WERI-Rb-1 (cell line): ENCODE measurements at regions not wholly inside any gene's neighbourhood (a gene's known extent, or its start where the extent isn't known, plus 50 kb on each side); places are given as distances from the start of the nearest gene placed in this dataset.

ENCODE experiments used
- DNase-seq: peaks from one replicate; pipeline ENCODE4 v3.0.0-alpha.2; 2020
- H3K27ac ChIP-seq: fragments of 250-450 bp; sonication (Bioruptor Pico); 2 replicates; pipeline ENCODE4 v1.5.1; 2020; ENCODE audit warnings: mild to moderate bottlenecking, moderate library complexity
- H3K27me3 ChIP-seq: fragments of 250-450 bp; sonication (Bioruptor Pico); 2 replicates; pipeline ENCODE4 v1.5.1; 2021; ENCODE audit warnings: mild to moderate bottlenecking, low read depth, moderate library complexity; ENCODE audit not compliant: insufficient read depth, severe bottlenecking
- H3K36me3 ChIP-seq: fragments of 250-450 bp; sonication (Bioruptor Pico); 2 replicates; pipeline ENCODE4 v1.5.1; 2020; ENCODE audit warnings: mild to moderate bottlenecking, moderate library complexity
- H3K4me3 ChIP-seq: 2 replicates; pipeline ENCODE4 v1.5.1; 2011; ENCODE audit warnings: low read depth, mild to moderate bottlenecking, control low read depth, low read length
- H3K9me3 ChIP-seq: fragments of 250-450 bp; sonication (Bioruptor Pico); 2 replicates; pipeline ENCODE4 v1.5.1; 2021; ENCODE audit warnings: mild to moderate bottlenecking, moderate library complexity; ENCODE audit not compliant: severe bottlenecking
- TF ChIP-seq, protein P1 (sequence below): IDR thresholded peaks from 2 replicates; pipeline ENCODE4 v1.5.1; 2011; ENCODE audit warnings: low read depth, mild to moderate bottlenecking, control low read depth, inconsistent platforms, low read length

GRCh38 chr7:113783403-113783802 is 135.4 kb downstream of the PPP1R3A start:
- H3K9me3 ChIP-seq, result no peaks in the 10 kb centered on the region
- H3K27ac ChIP-seq, result no peak overlapping the region
- no peaks in the 10 kb centered on the region for H3K27me3 ChIP-seq
- TF ChIP-seq, protein P1, sequence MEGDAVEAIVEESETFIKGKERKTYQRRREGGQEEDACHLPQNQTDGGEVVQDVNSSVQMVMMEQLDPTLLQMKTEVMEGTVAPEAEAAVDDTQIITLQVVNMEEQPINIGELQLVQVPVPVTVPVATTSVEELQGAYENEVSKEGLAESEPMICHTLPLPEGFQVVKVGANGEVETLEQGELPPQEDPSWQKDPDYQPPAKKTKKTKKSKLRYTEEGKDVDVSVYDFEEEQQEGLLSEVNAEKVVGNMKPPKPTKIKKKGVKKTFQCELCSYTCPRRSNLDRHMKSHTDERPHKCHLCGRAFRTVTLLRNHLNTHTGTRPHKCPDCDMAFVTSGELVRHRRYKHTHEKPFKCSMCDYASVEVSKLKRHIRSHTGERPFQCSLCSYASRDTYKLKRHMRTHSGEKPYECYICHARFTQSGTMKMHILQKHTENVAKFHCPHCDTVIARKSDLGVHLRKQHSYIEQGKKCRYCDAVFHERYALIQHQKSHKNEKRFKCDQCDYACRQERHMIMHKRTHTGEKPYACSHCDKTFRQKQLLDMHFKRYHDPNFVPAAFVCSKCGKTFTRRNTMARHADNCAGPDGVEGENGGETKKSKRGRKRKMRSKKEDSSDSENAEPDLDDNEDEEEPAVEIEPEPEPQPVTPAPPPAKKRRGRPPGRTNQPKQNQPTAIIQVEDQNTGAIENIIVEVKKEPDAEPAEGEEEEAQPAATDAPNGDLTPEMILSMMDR, result no peak
- DNase-seq, result no peak
- no peaks in the 10 kb centered on the region for H3K36me3 ChIP-seq
- H3K4me3 ChIP-seq, result no peak overlapping the region

DNA sequence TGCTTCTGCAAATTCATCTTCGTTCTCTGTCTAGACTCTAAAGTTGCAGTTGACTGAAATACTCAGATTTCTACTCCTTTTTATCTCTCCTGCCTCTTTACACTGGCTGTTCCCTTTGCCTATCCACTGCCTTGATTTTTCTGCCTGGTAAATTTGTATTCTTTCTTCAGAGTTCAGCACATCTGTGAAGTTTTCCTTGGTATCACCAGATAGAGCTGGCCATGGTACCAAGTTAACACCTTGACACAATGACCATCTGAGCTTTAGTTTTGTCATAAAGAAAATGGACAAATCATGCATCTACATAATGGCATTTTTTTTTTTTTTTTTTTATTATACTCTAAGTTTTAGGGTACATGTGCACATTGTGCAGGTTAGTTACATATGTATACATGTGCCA is 143.0 kb downstream of the PPP1R3A start:
- TF ChIP-seq, protein P1, result no peak
- Histone ChIP-seq H3K27ac (no peak overlapping the region), H3K27me3 (no peaks in the 10 kb centered on the region), H3K9me3 (no peaks in the 10 kb centered on the region), H3K36me3 (no peaks in the 10 kb centered on the region), H3K4me3 (no peak overlapping the region)
- no peak for DNase-seq

GRCh38 chr7:113775401-113775800 is 143.4 kb downstream of the PPP1R3A start:
- DNase-seq, result no peak
- TF ChIP-seq, protein P1, result no peak

GRCh38 chr7:113774182-113774807 is 144.5 kb downstream of the PPP1R3A start:
- DNase-seq, result peak; percentile 17
- no peak overlapping the region for H3K27ac ChIP-seq
- H3K27me3 ChIP-seq, result no peaks in the 10 kb centered on the region
- H3K9me3 ChIP-seq, result no peaks in the 10 kb centered on the region
- H3K4me3 ChIP-seq, result no peak overlapping the region
- TF ChIP-seq, protein P1, result peak; percentile 43
- H3K36me3 ChIP-seq, result no peaks in the 10 kb centered on the region

More at GRCh38 chr7:113775401-113775800, 143.4 kb downstream of the PPP1R3A start:
- Histone ChIP-seq H3K36me3 (no peaks in the 10 kb centered on the region), H3K27ac (no peak overlapping the region), H3K27me3 (no peaks in the 10 kb centered on the region), H3K4me3 (no peak overlapping the region), H3K9me3 (no peaks in the 10 kb centered on the region)

- H3K36me3 ChIP-seq, result no peaks in the 10 kb centered on the region
- H3K4me3 ChIP-seq, result no peak overlapping the region
- no peaks in the 10 kb centered on the region for H3K27me3 ChIP-seq
- H3K27ac ChIP-seq, result no peak overlapping the region
- TF ChIP-seq, protein P1, result no peak
- no peaks in the 10 kb centered on the region for H3K9me3 ChIP-seq
- DNase-seq, result no peak
Measured at GRCh38 chr7:113770146-113770738, 148.6 kb downstream of the PPP1R3A start.
